Neural crest cell (in vitro differentiated cells): ENCODE measurements at regions not wholly inside any gene's neighbourhood (a gene's known extent, or its start where the extent isn't known, plus 50 kb on each side); places are given as distances from the start of the nearest gene placed in this dataset.

ENCODE experiments used
- DNase-seq: peaks from one replicate; pipeline ENCODE4 v3.0.0; 2021; ENCODE audit warnings: low read depth, mixed read lengths, low spot score
- H3K27ac Mint-ChIP-seq: one replicate; pipeline ENCODE4 v1.8.0; 2021; ENCODE audit warnings: mild to moderate bottlenecking, mixed read lengths; ENCODE audit not compliant: unreplicated experiment
- H3K27me3 Mint-ChIP-seq: 2 replicates; pipeline ENCODE4 v1.8.0; 2021; ENCODE audit warnings: low read depth, mild to moderate bottlenecking, mixed read lengths
- H3K36me3 Mint-ChIP-seq: 2 replicates; pipeline ENCODE4 v1.8.0; 2021; ENCODE audit warnings: low read depth, mild to moderate bottlenecking, mixed read lengths
- H3K4me1 Mint-ChIP-seq: 2 replicates; pipeline ENCODE4 v1.8.0; 2021; ENCODE audit warnings: mixed read lengths
- H3K4me3 Mint-ChIP-seq: one replicate; pipeline ENCODE4 v1.8.0; 2021; ENCODE audit warnings: mild to moderate bottlenecking, mixed read lengths
- H3K9me3 Mint-ChIP-seq: 2 replicates; pipeline ENCODE4 v1.8.0; 2021; ENCODE audit warnings: mixed read lengths
- CTCF ChIP-seq: fragments of 200-600 bp; sonication (generic); conservative IDR thresholded peaks from 2 replicates; pipeline ENCODE4 v1.5.0; 2021; ENCODE audit warnings: antibody characterized with exemption, mild to moderate bottlenecking

GRCh38 chr16:22668318-22668717 is 145.6 kb upstream of the HS3ST2 start:
- Mint-ChIP-seq H3K4me3 (no peak overlapping the region), H3K27ac (no peak overlapping the region), H3K4me1 (no peaks in the 10 kb centered on the region), H3K27me3 (peaks cover 3% of the 10 kb centered on the region), H3K36me3 (no peaks in the 10 kb centered on the region), H3K9me3 (no peaks in the 10 kb centered on the region)
- no peak for TF ChIP-seq CTCF
- no peak for DNase-seq

GRCh38 chr16:22670044-22670536 is 143.9 kb upstream of the HS3ST2 start:
- no peak overlapping the region for H3K4me3 Mint-ChIP-seq
- no peaks in the 10 kb centered on the region for H3K36me3 Mint-ChIP-seq
- DNase-seq = no peak
- no peak for TF ChIP-seq CTCF
- peaks cover 3% of the 10 kb centered on the region for H3K27me3 Mint-ChIP-seq
- no peak overlapping the region for H3K27ac Mint-ChIP-seq
- H3K4me1 Mint-ChIP-seq = no peaks in the 10 kb centered on the region
- no peaks in the 10 kb centered on the region for H3K9me3 Mint-ChIP-seq

GRCh38 chr16:22670551-22671041 is 143.4 kb upstream of the HS3ST2 start:
- H3K27ac Mint-ChIP-seq = no peak overlapping the region
- H3K4me1 Mint-ChIP-seq = no peaks in the 10 kb centered on the region
- no peaks in the 10 kb centered on the region for H3K36me3 Mint-ChIP-seq
- no peak for TF ChIP-seq CTCF
- DNase-seq = peak; percentile 25
- no peaks in the 10 kb centered on the region for H3K9me3 Mint-ChIP-seq
- H3K27me3 Mint-ChIP-seq = peaks cover 3% of the 10 kb centered on the region
- no peak overlapping the region for H3K4me3 Mint-ChIP-seq

GRCh38 chr16:22671301-22672076 is 142.5 kb upstream of the HS3ST2 start:
- TF ChIP-seq CTCF = no peak
- Mint-ChIP-seq H3K4me3 (no peak overlapping the region), H3K27me3 (peaks cover 3% of the 10 kb centered on the region), H3K4me1 (no peaks in the 10 kb centered on the region), H3K9me3 (no peaks in the 10 kb centered on the region), H3K27ac (no peak overlapping the region), H3K36me3 (no peaks in the 10 kb centered on the region)
- no peak for DNase-seq

GRCh38 chr16:22672830-22673210 is 141.1 kb upstream of the HS3ST2 start:
- DNase-seq = no peak
- Mint-ChIP-seq H3K36me3 (no peaks in the 10 kb centered on the region), H3K4me3 (no peak overlapping the region), H3K27me3 (peaks cover 3% of the 10 kb centered on the region), H3K27ac (no peak overlapping the region), H3K9me3 (no peaks in the 10 kb centered on the region), H3K4me1 (no peaks in the 10 kb centered on the region)
- no peak for TF ChIP-seq CTCF
